OCI-LY3 (cell line): ENCODE measurements at regions not wholly inside any gene's neighbourhood (a gene's known extent, or its start where the extent isn't known, plus 50 kb on each side); places are given as distances from the start of the nearest gene placed in this dataset.

Experiments used
- H2AFZ ChIP-seq: fragments of 200-600, 300-600 bp; shearing (Covaris generic); 2 replicates; pipeline ENCODE4 v1.6.0; 2014; ENCODE audit warnings: antibody characterized with exemption, low read depth, low read length
- H3K27ac ChIP-seq: fragments of 200-600, 300-600 bp; sonication (generic); 2 replicates; pipeline ENCODE4 v1.5.1; 2014; ENCODE audit warnings: mild to moderate bottlenecking, low read length, moderate library complexity, mixed read lengths
- H3K27me3 ChIP-seq: fragments of 200-600, 300-600 bp; sonication (generic); 2 replicates; pipeline ENCODE4 v1.6.1; 2014; ENCODE audit warnings: low read depth, low read length, mixed read lengths
- H3K36me3 ChIP-seq: fragments of 200-600, 300-600 bp; sonication (generic); replicated peaks from 2 replicates; pipeline ENCODE3; 2014; ENCODE audit warnings: low read depth, low read length, mixed read lengths
- H3K4me1 ChIP-seq: fragments of 300-600, 200-600 bp; sonication (generic); 2 replicates; pipeline ENCODE4 v1.6.1; 2014; ENCODE audit warnings: low read length, mixed read lengths
- H3K4me2 ChIP-seq: fragments of 200-600, 300-600 bp; sonication (generic); 2 replicates; pipeline ENCODE4 v1.6.1; 2014; ENCODE audit warnings: low read length, mixed read lengths
- H3K4me3 ChIP-seq: fragments of 300-600, 200-600 bp; sonication (generic); 2 replicates; pipeline ENCODE4 v1.5.1; 2014; ENCODE audit warnings: antibody characterized with exemption, mild to moderate bottlenecking, low read length, moderate library complexity
- H3K79me2 ChIP-seq: fragments of 300-600, 200-600 bp; shearing (Covaris generic); 2 replicates; pipeline ENCODE4 v1.6.1; 2014; ENCODE audit warnings: mild to moderate bottlenecking, low read length, mixed read lengths
- H3K9ac ChIP-seq: fragments of 300-600, 200-600 bp; shearing (Covaris generic); 2 replicates; pipeline ENCODE4 v1.6.0; 2014; ENCODE audit warnings: mild to moderate bottlenecking, low read length, moderate library complexity
- H3K9me3 ChIP-seq: fragments of 200-600, 300-600 bp; shearing (Covaris generic); 2 replicates; pipeline ENCODE4 v1.6.1; 2014; ENCODE audit warnings: low read length, mixed read lengths; ENCODE audit not compliant: insufficient read depth
- H4K20me1 ChIP-seq: fragments of 200-600, 300-600 bp; sonication (generic); 2 replicates; pipeline ENCODE4 v1.6.1; 2016; ENCODE audit warnings: low read length, mixed read lengths; ENCODE audit not compliant: insufficient read depth
- EZH2phosphoT487 ChIP-seq: fragments of 200-600 bp; shearing (Covaris generic); IDR thresholded peaks from 2 replicates; pipeline ENCODE4 v1.6.1; 2018; ENCODE audit warnings: antibody characterized with exemption, mixed run types, low read depth
- TF ChIP-seq, protein P1 (sequence below): fragments of 200-600, 300-600 bp; sonication (generic); IDR thresholded peaks from 2 replicates; pipeline ENCODE4 v1.5.1; 2014; ENCODE audit warnings: antibody characterized with exemption, low read length, low read depth

DNA sequence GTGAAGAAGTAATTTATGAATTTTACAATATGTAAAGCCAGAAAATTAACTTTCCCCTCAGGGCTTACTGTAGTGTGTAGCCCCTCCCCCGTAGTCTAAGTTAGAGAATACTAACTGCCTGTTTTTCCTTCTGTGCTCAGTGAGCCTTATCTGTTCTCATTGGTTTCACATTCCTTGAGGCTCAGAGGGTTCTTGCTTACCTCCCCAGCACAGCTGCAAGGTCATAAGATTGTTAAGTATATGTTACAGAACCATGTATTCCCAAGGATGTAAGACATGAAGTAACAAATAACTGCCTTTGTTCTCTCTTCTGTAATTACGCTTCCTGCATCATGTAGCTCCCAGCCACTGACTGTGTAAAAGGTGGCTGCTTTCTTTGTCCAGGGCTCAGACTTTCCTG is 1351.1 kb downstream of the TMEM121 start:
- Histone ChIP-seq H3K36me3 (no peaks in the 10 kb centered on the region), H3K9ac (no peak overlapping the region), H3K4me2 (no peak overlapping the region), H2AFZ (no peak overlapping the region), H3K27ac (no peak overlapping the region), H3K9me3 (no peaks in the 10 kb centered on the region), H3K4me1 (peaks cover 29% of the 10 kb centered on the region), H4K20me1 (no peaks in the 10 kb centered on the region), H3K27me3 (peaks cover 34% of the 10 kb centered on the region), H3K4me3 (no peak overlapping the region), H3K79me2 (no peaks in the 10 kb centered on the region)
- TF ChIP-seq, protein P1, sequence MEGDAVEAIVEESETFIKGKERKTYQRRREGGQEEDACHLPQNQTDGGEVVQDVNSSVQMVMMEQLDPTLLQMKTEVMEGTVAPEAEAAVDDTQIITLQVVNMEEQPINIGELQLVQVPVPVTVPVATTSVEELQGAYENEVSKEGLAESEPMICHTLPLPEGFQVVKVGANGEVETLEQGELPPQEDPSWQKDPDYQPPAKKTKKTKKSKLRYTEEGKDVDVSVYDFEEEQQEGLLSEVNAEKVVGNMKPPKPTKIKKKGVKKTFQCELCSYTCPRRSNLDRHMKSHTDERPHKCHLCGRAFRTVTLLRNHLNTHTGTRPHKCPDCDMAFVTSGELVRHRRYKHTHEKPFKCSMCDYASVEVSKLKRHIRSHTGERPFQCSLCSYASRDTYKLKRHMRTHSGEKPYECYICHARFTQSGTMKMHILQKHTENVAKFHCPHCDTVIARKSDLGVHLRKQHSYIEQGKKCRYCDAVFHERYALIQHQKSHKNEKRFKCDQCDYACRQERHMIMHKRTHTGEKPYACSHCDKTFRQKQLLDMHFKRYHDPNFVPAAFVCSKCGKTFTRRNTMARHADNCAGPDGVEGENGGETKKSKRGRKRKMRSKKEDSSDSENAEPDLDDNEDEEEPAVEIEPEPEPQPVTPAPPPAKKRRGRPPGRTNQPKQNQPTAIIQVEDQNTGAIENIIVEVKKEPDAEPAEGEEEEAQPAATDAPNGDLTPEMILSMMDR: no peak
- no peak for TF ChIP-seq EZH2phosphoT487

DNA sequence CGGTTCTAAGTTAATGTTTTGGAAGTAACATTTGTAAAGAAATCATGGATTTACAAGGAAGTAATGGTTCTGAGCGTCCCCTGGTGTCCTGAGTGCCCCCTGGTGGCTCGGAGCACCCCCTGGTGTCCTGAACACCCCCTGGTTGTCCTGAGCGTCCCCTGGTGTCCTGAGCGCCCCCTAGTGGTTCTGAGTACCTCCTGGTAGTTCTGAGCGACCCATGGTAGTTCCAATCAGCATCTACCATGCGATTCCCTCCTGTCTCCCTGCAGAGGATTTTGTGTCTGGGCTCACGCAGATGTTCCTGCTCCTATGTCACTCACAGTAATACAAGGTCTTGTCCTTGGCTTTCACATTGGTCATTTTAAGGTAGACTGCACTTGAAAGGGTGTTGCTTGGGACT is 1352.9 kb downstream of the TMEM121 start:
- Histone ChIP-seq H3K79me2 (no peaks in the 10 kb centered on the region), H3K4me2 (peak overlapping the region; percentile 23), H3K9me3 (no peaks in the 10 kb centered on the region), H3K9ac (no peak overlapping the region), H3K4me1 (peaks cover 21% of the 10 kb centered on the region), H3K27me3 (peaks cover 25% of the 10 kb centered on the region), H3K27ac (no peak overlapping the region), H4K20me1 (no peaks in the 10 kb centered on the region), H3K36me3 (no peaks in the 10 kb centered on the region), H3K4me3 (peak overlapping the region; percentile 26; the same call in 1 of the 2 replicates), H2AFZ (peak overlapping the region; percentile 55)
- TF ChIP-seq, protein P1: peak; percentile 96
- TF ChIP-seq EZH2phosphoT487: no peak

DNA sequence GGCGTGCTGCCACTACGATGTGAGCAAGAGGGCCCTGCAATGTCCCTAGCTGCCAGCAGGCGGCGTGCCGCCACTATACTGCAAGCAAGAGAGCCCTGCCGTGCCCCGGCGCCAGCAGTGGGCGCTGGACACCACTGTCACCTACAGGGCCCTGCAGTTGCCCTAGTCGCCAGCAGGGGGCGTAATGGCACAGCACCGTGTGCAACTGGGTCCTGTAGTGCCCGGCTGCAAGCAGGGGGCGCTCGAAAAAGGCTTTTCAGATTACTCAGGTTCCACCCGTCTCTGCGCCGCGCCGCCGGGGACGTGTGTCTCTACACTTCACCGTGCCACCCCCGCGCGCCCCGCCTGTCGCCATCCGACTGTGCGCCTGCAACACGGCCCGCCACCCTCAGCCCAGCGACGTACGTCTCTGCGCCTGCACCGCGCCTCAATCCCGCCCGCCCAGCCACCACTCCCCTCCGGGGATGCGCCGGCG is 1356.9 kb downstream of the TMEM121 start:
- Histone ChIP-seq H3K36me3 (no peaks in the 10 kb centered on the region), H3K4me1 (peaks cover 7% of the 10 kb centered on the region), H3K9ac (no peak overlapping the region), H3K9me3 (no peaks in the 10 kb centered on the region), H3K4me3 (no peak overlapping the region), H3K79me2 (no peaks in the 10 kb centered on the region), H4K20me1 (no peaks in the 10 kb centered on the region), H3K27me3 (peaks cover 9% of the 10 kb centered on the region; the same call in 1 of the 2 replicates), H3K4me2 (no peak overlapping the region), H2AFZ (no peak overlapping the region), H3K27ac (no peak overlapping the region)
- TF ChIP-seq EZH2phosphoT487: no peak
- TF ChIP-seq, protein P1: peak; percentile 49
